Liver (tissue), 8 donors: ENCODE measurements at regions not wholly inside any gene's neighbourhood (a gene's known extent, or its start where the extent isn't known, plus 50 kb on each side); places are given as distances from the start of the nearest gene placed in this dataset.

Experiments used
- DNase-seq: peaks from one replicate; pipeline ENCODE4 v3.0.0-alpha.2; 2017; ENCODE audit warnings: low spot score
- H3K27ac ChIP-seq, 2 donors: one replicate each; pipeline ENCODE4 v1.7.0; 2013; ENCODE audit warnings: inconsistent platforms in 2 of 2, low read length in 2 of 2, control low read depth in 1 of 2, low read depth in 1 of 2, mild to moderate bottlenecking in 1 of 2
- H3K27me3 ChIP-seq, 4 donors: one replicate each; pipeline versions ENCODE4 v1.6.1 to v1.7.0; 2013; ENCODE audit warnings: low read length in 3 of 4, inconsistent platforms in 1 of 4, mild to moderate bottlenecking in 1 of 4, moderate library complexity in 1 of 4; ENCODE audit not compliant: control insufficient read depth in 4 of 4, insufficient read depth in 4 of 4
- H3K36me3 ChIP-seq, 4 donors: one replicate each; pipeline versions ENCODE4 v1.6.1 to v1.7.0; 2013; ENCODE audit warnings: low read length in 3 of 4, mild to moderate bottlenecking in 3 of 4, low read depth in 1 of 4, moderate library complexity in 1 of 4; ENCODE audit not compliant: control insufficient read depth in 4 of 4, insufficient read depth in 3 of 4
- H3K4me1 ChIP-seq, 4 donors: one replicate each; pipeline versions ENCODE4 v1.6.1 to v1.7.0; 2013; ENCODE audit warnings: low read length in 3 of 4, mild to moderate bottlenecking in 3 of 4, moderate library complexity in 1 of 4; ENCODE audit not compliant: control insufficient read depth in 4 of 4, insufficient read depth in 4 of 4
- H3K4me3 ChIP-seq, 3 donors: one replicate each; pipeline versions ENCODE4 v1.6.1 to v1.7.0; 2013; ENCODE audit warnings: low read length in 3 of 3, control low read depth in 1 of 3, low read depth in 1 of 3, mild to moderate bottlenecking in 1 of 3
- H3K9ac ChIP-seq, 2 donors: one replicate each; pipeline ENCODE4 v1.7.0; 2013; ENCODE audit warnings: low read length in 2 of 2, mild to moderate bottlenecking in 2 of 2, moderate library complexity in 2 of 2, control low read depth in 1 of 2, low read depth in 1 of 2
- H3K9me3 ChIP-seq, 4 donors: one replicate each; pipeline versions ENCODE4 v1.6.1 to v1.7.0; 2013; ENCODE audit warnings: low read length in 3 of 4; ENCODE audit not compliant: control insufficient read depth in 4 of 4
- EGR1 ChIP-seq, 2 donors: IDR thresholded peaks; 2 replicates each; pipeline ENCODE4 v1.6.1; 2016 to 2018; ENCODE audit warnings: antibody characterized with exemption in 2 of 2, low read depth in 2 of 2
- FOXA1 ChIP-seq: IDR thresholded peaks from 2 replicates; pipeline ENCODE4 v1.6.1; 2016; ENCODE audit warnings: antibody characterized with exemption
- FOXA2 ChIP-seq: IDR thresholded peaks from 2 replicates; pipeline ENCODE4 v1.6.1; 2016; ENCODE audit warnings: antibody characterized with exemption
- HNF4A ChIP-seq, 2 donors: conservative IDR thresholded peaks; 2 replicates each; pipeline ENCODE4 v1.6.1; 2016; ENCODE audit warnings: antibody characterized with exemption in 2 of 2, mild to moderate bottlenecking in 2 of 2
- HNF4G ChIP-seq: IDR thresholded peaks from 2 replicates; pipeline ENCODE4 v1.6.1; 2016; ENCODE audit warnings: antibody characterized with exemption
- JUND ChIP-seq, 2 donors: IDR thresholded peaks; 2 replicates each; pipeline ENCODE4 v1.6.1; 2016; ENCODE audit warnings: antibody characterized with exemption in 2 of 2
- RAD21 ChIP-seq, 2 donors: IDR thresholded peaks; 2 replicates each; pipeline ENCODE4 v1.6.1; 2016; ENCODE audit warnings: antibody characterized with exemption in 2 of 2, mild to moderate bottlenecking in 2 of 2
- RXRA ChIP-seq, 2 donors: IDR thresholded peaks; 2 replicates each; pipeline ENCODE4 v1.6.1; 2017 to 2018; ENCODE audit warnings: antibody characterized with exemption in 2 of 2, mild to moderate bottlenecking in 1 of 2
- SP1 ChIP-seq: IDR thresholded peaks from 2 replicates; pipeline ENCODE4 v1.6.1; 2018; ENCODE audit warnings: antibody characterized with exemption, mild to moderate bottlenecking
- TAF1 ChIP-seq: conservative IDR thresholded peaks from 2 replicates; pipeline ENCODE4 v1.6.1; 2016; ENCODE audit warnings: antibody characterized with exemption, mild to moderate bottlenecking
- YY1 ChIP-seq: IDR thresholded peaks from 2 replicates; pipeline ENCODE4 v1.6.1; 2016; ENCODE audit warnings: antibody characterized with exemption, mild to moderate bottlenecking
- WGBS: extraction: QIAGEN DNeasy Blood & Tissue Kit; methylation state at CpG from one replicate; pipeline ENCODE4 v1.1.7; 2013; 5-methylcytosine and 5-hydroxymethylcytosine counted together
- TF ChIP-seq, protein P1 (sequence below): IDR thresholded peaks from 2 replicates; pipeline ENCODE4 v1.6.1; 2016; ENCODE audit warnings: antibody characterized with exemption, mild to moderate bottlenecking
- TF ChIP-seq, protein P2 (sequence below): IDR thresholded peaks from 2 replicates; pipeline ENCODE4 v1.6.1; 2016; ENCODE audit warnings: antibody characterized with exemption
- TF ChIP-seq, protein P3 (sequence below): fragments of 150-350 bp; IDR thresholded peaks from 2 replicates; pipeline ENCODE4 v1.5.1; 2017; ENCODE audit warnings: improper control_type of control experiment, low read depth, low read length; ENCODE audit not compliant: missing input control
- TF ChIP-seq, protein P4 (sequence below): IDR thresholded peaks from 2 replicates; pipeline ENCODE4 v1.6.1; 2016; ENCODE audit warnings: antibody characterized with exemption
- TF ChIP-seq, protein P5 (sequence below): IDR thresholded peaks from 2 replicates; pipeline ENCODE4 v1.6.1; 2016; ENCODE audit warnings: antibody characterized with exemption
- donor health status: healthy.
- donor health status: healthy.
- donor health status: healthy.
- donor health status: healthy.
- donor health status: healthy.

DNA sequence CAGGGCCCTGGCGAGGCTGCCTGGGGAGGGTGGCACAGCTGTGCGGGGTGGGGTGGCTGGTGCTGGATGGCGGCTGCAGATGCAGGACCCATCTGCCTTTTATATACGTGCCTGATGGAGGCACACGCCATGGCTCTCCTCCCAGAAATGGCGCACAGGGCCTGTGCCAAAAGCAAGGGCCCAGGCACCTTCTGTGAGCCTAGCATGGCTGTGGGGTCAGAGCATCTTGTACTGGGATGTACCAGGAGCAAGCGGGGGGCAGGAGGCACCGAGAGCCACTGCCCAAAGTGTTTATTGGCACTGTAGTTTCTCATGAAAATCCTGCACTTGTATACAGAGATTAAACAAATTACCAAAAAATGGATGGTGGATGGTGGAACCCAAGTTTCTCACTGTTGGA lies 724.1 kb downstream of the GALR1 start:
- Histone ChIP-seq H3K27ac (no peak overlapping the region), H3K36me3 (no peaks in the 10 kb centered on the region), H3K27me3 (peaks cover 0 to 5% (median 0%) of the 10 kb centered on the region in 4 donors), H3K4me1 (no peaks in the 10 kb centered on the region), H3K4me3 (no peak overlapping the region), H3K9me3 (peaks cover 0 to 1% (median 0%) of the 10 kb centered on the region in 4 donors), H3K9ac (no peak overlapping the region)
- DNase-seq: no peak
- 80% methylated on average over 8 of the region's 8 CpGs for WGBS
- TF ChIP-seq, protein P1, sequence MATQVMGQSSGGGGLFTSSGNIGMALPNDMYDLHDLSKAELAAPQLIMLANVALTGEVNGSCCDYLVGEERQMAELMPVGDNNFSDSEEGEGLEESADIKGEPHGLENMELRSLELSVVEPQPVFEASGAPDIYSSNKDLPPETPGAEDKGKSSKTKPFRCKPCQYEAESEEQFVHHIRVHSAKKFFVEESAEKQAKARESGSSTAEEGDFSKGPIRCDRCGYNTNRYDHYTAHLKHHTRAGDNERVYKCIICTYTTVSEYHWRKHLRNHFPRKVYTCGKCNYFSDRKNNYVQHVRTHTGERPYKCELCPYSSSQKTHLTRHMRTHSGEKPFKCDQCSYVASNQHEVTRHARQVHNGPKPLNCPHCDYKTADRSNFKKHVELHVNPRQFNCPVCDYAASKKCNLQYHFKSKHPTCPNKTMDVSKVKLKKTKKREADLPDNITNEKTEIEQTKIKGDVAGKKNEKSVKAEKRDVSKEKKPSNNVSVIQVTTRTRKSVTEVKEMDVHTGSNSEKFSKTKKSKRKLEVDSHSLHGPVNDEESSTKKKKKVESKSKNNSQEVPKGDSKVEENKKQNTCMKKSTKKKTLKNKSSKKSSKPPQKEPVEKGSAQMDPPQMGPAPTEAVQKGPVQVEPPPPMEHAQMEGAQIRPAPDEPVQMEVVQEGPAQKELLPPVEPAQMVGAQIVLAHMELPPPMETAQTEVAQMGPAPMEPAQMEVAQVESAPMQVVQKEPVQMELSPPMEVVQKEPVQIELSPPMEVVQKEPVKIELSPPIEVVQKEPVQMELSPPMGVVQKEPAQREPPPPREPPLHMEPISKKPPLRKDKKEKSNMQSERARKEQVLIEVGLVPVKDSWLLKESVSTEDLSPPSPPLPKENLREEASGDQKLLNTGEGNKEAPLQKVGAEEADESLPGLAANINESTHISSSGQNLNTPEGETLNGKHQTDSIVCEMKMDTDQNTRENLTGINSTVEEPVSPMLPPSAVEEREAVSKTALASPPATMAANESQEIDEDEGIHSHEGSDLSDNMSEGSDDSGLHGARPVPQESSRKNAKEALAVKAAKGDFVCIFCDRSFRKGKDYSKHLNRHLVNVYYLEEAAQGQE: no peak
- no peak for TF ChIP-seq YY1
- TF ChIP-seq, protein P2, sequence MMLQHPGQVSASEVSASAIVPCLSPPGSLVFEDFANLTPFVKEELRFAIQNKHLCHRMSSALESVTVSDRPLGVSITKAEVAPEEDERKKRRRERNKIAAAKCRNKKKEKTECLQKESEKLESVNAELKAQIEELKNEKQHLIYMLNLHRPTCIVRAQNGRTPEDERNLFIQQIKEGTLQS: no peak

DNA sequence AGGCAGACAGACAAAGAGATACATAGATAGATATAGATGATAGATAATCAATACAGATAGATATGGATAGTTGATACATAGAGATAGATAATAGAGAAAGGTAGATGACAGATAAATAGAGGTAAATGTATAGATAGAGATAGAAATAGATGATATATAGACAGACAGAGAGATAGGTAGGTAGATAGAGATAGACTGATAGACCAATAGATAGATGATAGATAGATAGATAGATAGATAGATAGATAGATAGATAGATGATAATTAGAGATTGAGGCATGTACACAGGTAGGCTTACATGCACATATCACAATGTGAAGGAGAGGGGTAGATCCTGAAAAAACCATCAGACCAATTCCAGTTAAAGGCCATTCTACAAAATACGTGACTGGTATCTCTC lies 724.7 kb downstream of the GALR1 start:
- 75% methylated on average over 1 of the region's 1 CpG for WGBS
- no peaks in the 10 kb centered on the region for H3K4me1 ChIP-seq
- TF ChIP-seq HNF4G (no peak), RAD21 (IDR thresholded peaks at IDR 0.05) (no peak), EGR1 (IDR thresholded peaks at IDR 0.05; ENCODE audit: low read depth in 2 of 2) (no peak), TAF1 (no peak), SP1 (no peak), JUND (IDR thresholded peaks at IDR 0.05) (no peak)
- TF ChIP-seq, protein P3, sequence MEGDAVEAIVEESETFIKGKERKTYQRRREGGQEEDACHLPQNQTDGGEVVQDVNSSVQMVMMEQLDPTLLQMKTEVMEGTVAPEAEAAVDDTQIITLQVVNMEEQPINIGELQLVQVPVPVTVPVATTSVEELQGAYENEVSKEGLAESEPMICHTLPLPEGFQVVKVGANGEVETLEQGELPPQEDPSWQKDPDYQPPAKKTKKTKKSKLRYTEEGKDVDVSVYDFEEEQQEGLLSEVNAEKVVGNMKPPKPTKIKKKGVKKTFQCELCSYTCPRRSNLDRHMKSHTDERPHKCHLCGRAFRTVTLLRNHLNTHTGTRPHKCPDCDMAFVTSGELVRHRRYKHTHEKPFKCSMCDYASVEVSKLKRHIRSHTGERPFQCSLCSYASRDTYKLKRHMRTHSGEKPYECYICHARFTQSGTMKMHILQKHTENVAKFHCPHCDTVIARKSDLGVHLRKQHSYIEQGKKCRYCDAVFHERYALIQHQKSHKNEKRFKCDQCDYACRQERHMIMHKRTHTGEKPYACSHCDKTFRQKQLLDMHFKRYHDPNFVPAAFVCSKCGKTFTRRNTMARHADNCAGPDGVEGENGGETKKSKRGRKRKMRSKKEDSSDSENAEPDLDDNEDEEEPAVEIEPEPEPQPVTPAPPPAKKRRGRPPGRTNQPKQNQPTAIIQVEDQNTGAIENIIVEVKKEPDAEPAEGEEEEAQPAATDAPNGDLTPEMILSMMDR: no peak
- TF ChIP-seq, protein P4, sequence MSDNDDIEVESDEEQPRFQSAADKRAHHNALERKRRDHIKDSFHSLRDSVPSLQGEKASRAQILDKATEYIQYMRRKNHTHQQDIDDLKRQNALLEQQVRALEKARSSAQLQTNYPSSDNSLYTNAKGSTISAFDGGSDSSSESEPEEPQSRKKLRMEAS: no peak
- H3K9ac ChIP-seq: no peak overlapping the region
- H3K9me3 ChIP-seq: peaks cover 0 to 1% (median 0%) of the 10 kb centered on the region in 4 donors
- peaks cover 0 to 5% (median 0%) of the 10 kb centered on the region in 4 donors for H3K27me3 ChIP-seq
- H3K27ac ChIP-seq: no peak overlapping the region
- H3K36me3 ChIP-seq: no peaks in the 10 kb centered on the region
- DNase-seq: no peak
- H3K4me3 ChIP-seq: no peak overlapping the region

DNA sequence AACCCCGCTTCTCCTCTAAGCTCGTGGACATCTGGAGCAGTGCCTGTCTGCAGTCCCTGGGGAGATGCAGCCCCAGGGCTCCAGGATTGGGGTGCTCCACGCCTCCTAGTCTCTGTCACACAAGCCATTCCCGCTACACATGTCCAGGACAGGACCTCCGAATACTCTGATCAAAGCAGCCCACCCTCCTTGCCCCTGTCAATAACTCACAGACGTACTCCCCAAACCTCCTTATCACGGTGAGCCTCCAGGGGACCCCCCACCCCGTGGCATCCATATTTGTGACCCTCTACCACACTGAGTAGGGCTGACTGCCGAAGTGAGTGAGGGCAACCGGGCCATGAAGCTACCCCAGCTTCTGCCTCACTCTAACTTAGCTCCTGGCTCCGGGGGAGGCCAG lies 727.7 kb downstream of the GALR1 start:
- DNase-seq: no peak
- TF ChIP-seq TAF1: no peak
- no peak for TF ChIP-seq HNF4G
- TF ChIP-seq RXRA (IDR thresholded peaks at IDR 0.05): no peak
- no peak for TF ChIP-seq HNF4A (conservative IDR thresholded peaks at IDR 0.05)
- TF ChIP-seq, protein P4: no peak
- TF ChIP-seq, protein P1: no peak
- TF ChIP-seq FOXA2: no peak
- TF ChIP-seq, protein P5, sequence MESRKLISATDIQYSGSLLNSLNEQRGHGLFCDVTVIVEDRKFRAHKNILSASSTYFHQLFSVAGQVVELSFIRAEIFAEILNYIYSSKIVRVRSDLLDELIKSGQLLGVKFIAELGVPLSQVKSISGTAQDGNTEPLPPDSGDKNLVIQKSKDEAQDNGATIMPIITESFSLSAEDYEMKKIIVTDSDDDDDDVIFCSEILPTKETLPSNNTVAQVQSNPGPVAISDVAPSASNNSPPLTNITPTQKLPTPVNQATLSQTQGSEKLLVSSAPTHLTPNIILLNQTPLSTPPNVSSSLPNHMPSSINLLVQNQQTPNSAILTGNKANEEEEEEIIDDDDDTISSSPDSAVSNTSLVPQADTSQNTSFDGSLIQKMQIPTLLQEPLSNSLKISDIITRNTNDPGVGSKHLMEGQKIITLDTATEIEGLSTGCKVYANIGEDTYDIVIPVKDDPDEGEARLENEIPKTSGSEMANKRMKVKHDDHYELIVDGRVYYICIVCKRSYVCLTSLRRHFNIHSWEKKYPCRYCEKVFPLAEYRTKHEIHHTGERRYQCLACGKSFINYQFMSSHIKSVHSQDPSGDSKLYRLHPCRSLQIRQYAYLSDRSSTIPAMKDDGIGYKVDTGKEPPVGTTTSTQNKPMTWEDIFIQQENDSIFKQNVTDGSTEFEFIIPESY: no peak
- no peak for TF ChIP-seq SP1
- TF ChIP-seq YY1: no peak
- no peak for TF ChIP-seq JUND (IDR thresholded peaks at IDR 0.05)
- TF ChIP-seq FOXA1: no peak
- TF ChIP-seq RAD21 (IDR thresholded peaks at IDR 0.05): no peak

More for the DNA sequence above, 727.7 kb downstream of the GALR1 start:
- no peaks in the 10 kb centered on the region for H3K36me3 ChIP-seq
- H3K4me3 ChIP-seq: no peak overlapping the region
- peaks cover 0 to 5% (median under 1%) of the 10 kb centered on the region in 4 donors for H3K9me3 ChIP-seq
- 76% methylated on average over 11 of the region's 11 CpGs for WGBS
- no peaks in the 10 kb centered on the region for H3K27me3 ChIP-seq
- no peak overlapping the region for H3K9ac ChIP-seq
- no peak overlapping the region for H3K27ac ChIP-seq
- H3K4me1 ChIP-seq: no peaks in the 10 kb centered on the region
